Type B pancreatic cell (in vitro differentiated cells): ENCODE measurements at regions not wholly inside any gene's neighbourhood (a gene's known extent, or its start where the extent isn't known, plus 50 kb on each side); places are given as distances from the start of the nearest gene placed in this dataset.
"Not testable (repeated sequence)": the region's sequence is repeated elsewhere in the genome, so short reads cannot be mapped to it uniquely, and the experiment has no call there.

Experiments used
- DNase-seq: peaks from one replicate; pipeline ENCODE4 v3.0.0; 2021; ENCODE audit warnings: mixed read lengths; ENCODE audit not compliant: unreplicated experiment; ENCODE audit errors: extremely low spot score
- H3K27ac Mint-ChIP-seq: 2 replicates; pipeline ENCODE4 v1.8.0; 2021; ENCODE audit warnings: mild to moderate bottlenecking, mixed read lengths
- H3K27me3 Mint-ChIP-seq: 2 replicates; pipeline ENCODE4 v1.8.0; 2021; ENCODE audit warnings: mixed read lengths
- H3K36me3 Mint-ChIP-seq: 2 replicates; pipeline ENCODE4 v1.8.0; 2021; ENCODE audit warnings: mixed read lengths
- H3K4me1 Mint-ChIP-seq: one replicate; pipeline ENCODE4 v1.8.0; 2021; ENCODE audit warnings: mixed read lengths; ENCODE audit not compliant: unreplicated experiment
- H3K4me3 Mint-ChIP-seq: 2 replicates; pipeline ENCODE4 v1.8.0; 2021; ENCODE audit warnings: mild to moderate bottlenecking, mixed read lengths
- H3K9me3 Mint-ChIP-seq: 2 replicates; pipeline ENCODE4 v1.8.0; 2021; ENCODE audit warnings: mixed read lengths
- TF ChIP-seq, protein P1 (sequence below): fragments of 200-600 bp; sonication (generic); conservative IDR thresholded peaks from 2 replicates; pipeline ENCODE4 v1.5.0; 2021; ENCODE audit warnings: antibody characterized with exemption, mild to moderate bottlenecking

DNA sequence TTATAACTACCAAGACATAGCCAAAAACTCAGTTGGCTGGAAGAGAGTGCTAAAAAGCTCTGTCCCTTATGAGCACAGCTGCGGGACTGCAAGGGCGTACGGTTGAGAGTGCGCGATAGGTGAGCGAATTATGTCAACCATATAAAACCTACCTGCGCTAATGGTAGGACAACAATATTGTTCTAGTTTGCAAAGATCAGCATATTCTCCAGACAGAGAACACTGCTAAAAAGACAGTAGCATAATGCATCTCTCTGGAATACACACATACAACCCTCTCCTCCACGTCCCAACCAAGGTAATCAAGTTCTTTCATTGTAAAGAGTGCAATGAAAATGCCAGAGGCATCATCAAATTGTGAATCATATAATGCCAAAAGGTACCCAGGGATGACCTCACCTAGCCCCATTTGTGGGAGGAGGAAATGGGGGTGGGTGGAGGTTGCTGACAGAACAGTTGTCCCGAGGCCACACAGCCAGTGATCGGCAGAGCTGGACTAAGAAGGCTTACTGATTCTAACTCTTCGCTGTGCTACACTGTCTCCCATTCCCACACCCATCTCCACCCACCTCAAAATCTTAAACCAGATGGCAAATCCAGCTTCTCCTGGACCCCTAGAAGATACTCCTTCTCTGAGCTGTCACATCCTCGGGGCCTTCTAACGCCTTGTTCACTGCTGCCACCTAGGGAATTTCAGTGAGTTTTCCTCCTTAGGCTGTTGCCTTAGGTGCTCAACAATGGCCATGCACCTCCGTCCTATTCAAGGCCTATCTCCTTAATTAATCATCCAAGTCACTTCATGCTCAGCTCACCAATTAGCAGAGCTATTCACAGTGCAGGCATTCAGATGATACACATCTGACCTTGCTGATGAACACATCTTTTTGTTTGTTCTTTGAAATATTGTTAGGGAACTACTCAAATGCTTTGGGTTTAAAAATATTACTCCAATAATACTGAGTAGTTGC is 60.7 kb downstream of the RPL22L1 start:
- Mint-ChIP-seq H3K27ac (peak overlapping the region; percentile 12), H3K9me3 (no peaks in the 10 kb centered on the region), H3K27me3 (no peaks in the 10 kb centered on the region), H3K4me1 (peaks cover 50% of the 10 kb centered on the region), H3K4me3 (peak overlapping the region; percentile 46), H3K36me3 (peaks cover 6% of the 10 kb centered on the region)
- no peak for DNase-seq
- TF ChIP-seq, protein P1, sequence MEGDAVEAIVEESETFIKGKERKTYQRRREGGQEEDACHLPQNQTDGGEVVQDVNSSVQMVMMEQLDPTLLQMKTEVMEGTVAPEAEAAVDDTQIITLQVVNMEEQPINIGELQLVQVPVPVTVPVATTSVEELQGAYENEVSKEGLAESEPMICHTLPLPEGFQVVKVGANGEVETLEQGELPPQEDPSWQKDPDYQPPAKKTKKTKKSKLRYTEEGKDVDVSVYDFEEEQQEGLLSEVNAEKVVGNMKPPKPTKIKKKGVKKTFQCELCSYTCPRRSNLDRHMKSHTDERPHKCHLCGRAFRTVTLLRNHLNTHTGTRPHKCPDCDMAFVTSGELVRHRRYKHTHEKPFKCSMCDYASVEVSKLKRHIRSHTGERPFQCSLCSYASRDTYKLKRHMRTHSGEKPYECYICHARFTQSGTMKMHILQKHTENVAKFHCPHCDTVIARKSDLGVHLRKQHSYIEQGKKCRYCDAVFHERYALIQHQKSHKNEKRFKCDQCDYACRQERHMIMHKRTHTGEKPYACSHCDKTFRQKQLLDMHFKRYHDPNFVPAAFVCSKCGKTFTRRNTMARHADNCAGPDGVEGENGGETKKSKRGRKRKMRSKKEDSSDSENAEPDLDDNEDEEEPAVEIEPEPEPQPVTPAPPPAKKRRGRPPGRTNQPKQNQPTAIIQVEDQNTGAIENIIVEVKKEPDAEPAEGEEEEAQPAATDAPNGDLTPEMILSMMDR, result peak; percentile 67

DNA sequence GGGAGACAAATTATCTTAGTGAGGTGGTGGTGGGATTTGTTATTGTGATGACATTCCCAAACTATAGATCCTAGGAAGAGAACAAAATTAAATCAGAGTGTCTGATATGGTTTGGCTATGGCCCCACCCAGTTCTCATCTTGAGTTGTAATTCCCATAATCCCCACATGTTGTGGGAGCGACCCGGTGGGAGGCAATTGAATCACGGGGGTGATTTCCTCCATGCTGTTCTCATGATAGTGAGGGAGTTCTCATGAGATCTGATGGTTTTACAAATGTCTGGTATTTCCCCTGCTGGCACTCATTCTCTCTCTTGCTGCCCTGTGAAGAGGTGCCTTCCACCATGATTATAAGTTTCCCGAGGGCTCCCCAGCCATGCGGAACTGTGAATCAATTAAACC is 62.0 kb downstream of the RPL22L1 start:
- Mint-ChIP-seq H3K36me3 (peaks cover 6% of the 10 kb centered on the region), H3K4me1 (peaks cover 49% of the 10 kb centered on the region), H3K27ac (no peak overlapping the region)

DNA sequence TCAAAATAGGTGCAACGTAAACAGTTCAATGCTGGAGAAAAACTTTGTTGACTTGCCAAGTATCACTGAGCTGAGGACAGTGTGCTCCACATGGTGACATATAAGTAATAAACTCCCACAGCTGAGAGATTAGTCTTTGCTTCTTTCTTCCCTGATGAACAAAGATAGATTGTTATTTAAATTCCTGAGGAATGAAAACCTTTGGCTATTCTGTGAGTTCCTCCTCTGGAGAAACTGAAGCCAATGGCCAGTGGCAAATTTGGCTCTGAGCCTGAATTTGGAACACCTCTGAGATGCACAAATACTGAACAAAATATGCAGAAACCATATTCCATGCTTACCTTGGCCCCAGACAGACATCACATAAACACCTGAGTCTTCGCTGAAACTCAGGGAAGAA is 63.3 kb downstream of the RPL22L1 start:
- peaks cover 4% of the 10 kb centered on the region for H3K27me3 Mint-ChIP-seq
- no peak overlapping the region for H3K4me3 Mint-ChIP-seq
- H3K9me3 Mint-ChIP-seq, result no peaks in the 10 kb centered on the region
- peaks cover 6% of the 10 kb centered on the region for H3K36me3 Mint-ChIP-seq
- H3K27ac Mint-ChIP-seq, result no peak overlapping the region
- peaks cover 46% of the 10 kb centered on the region for H3K4me1 Mint-ChIP-seq
- TF ChIP-seq, protein P1, result no peak
- DNase-seq, result no peak

More for the DNA sequence above, 62.0 kb downstream of the RPL22L1 start:
- TF ChIP-seq, protein P1, result no peak
- DNase-seq, result no peak
- H3K9me3 Mint-ChIP-seq, result no peaks in the 10 kb centered on the region
- H3K4me3 Mint-ChIP-seq, result no peak overlapping the region
- no peaks in the 10 kb centered on the region for H3K27me3 Mint-ChIP-seq

DNA sequence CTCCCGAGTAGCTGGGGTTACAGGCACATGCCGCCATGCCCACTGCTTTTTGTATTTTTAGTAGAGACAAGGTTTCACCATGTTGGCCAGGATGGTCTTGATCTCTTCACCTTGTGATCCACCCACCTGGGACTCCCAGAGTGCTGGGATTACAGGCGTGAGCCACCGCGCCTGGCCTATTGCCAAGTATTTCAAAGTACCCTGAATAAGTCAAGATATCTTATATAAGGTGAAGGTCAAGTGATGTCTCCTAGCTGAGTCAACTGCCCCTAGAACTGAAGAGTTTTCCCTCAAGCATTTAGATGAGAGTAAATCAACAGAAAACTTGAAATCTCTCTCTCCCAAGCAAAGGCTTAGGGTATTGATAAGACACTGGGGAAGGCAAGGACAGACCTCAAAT is 63.9 kb downstream of the RPL22L1 start:
- DNase-seq, result no peak
- Mint-ChIP-seq H3K36me3 (peaks cover 6% of the 10 kb centered on the region), H3K27me3 (peaks cover 4% of the 10 kb centered on the region), H3K27ac (no peak overlapping the region), H3K4me3 (no peak overlapping the region), H3K4me1 (peaks cover 48% of the 10 kb centered on the region), H3K9me3 (no peaks in the 10 kb centered on the region)
- TF ChIP-seq, protein P1, result no peak

DNA sequence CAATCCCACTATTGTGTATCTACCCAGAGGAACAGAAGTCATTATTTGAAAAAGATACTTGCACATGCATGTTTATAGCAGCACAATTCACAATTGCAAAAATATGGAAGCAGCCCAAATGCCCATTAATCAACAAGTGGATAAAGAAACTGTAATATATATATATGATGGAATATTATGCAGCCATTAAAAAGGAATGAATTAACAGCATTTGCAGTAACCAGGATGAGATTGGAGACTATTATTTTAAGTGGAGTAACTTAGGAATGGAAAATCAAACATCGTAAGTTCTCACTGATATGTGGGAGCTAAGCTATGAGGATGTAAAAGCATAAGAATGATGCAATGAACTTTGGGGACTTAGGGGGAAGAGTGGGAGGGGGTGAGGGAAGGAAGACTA is 64.7 kb downstream of the RPL22L1 start:
- H3K4me1 Mint-ChIP-seq, result peaks cover 42% of the 10 kb centered on the region
- H3K4me3 Mint-ChIP-seq, DNase-seq, H3K27me3 Mint-ChIP-seq, H3K9me3 Mint-ChIP-seq, H3K27ac Mint-ChIP-seq, H3K36me3 Mint-ChIP-seq: not testable (repeated sequence)

DNA sequence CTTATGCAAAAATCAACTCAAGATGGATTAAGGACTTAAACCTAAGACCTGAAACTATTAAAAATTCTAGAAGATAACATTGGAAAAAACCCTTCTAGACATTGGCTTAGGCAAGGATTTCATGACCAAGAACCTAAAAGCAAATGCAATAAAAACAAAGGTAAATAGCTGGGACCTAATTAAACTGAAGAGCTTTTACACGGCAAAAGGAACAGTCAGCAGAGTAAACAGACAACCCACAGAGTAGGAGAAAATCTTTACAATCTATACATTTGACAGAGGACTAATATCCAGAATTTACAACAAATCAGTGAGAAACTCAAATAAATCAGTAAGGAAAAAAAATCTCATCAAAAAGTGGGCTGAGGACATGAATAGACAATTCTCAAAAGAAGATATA is 65.4 kb downstream of the RPL22L1 start:
- peaks cover 36% of the 10 kb centered on the region for H3K4me1 Mint-ChIP-seq
- H3K27ac Mint-ChIP-seq, result not testable (repeated sequence)

More for the DNA sequence above, 65.4 kb downstream of the RPL22L1 start:
- DNase-seq, H3K9me3 Mint-ChIP-seq, H3K27me3 Mint-ChIP-seq, H3K36me3 Mint-ChIP-seq, H3K4me3 Mint-ChIP-seq: not testable (repeated sequence)
